GM21515 (cell line): ENCODE measurements at regions not wholly inside any gene's neighbourhood (a gene's known extent, or its start where the extent isn't known, plus 50 kb on each side); places are given as distances from the start of the nearest gene placed in this dataset.

ENCODE experiments used
- ATAC-seq: cut with Tn5 transposase; IDR thresholded peaks from one replicate; pipeline ENCODE4 v1.9.1; 2021; ENCODE audit not compliant: unreplicated experiment

DNA sequence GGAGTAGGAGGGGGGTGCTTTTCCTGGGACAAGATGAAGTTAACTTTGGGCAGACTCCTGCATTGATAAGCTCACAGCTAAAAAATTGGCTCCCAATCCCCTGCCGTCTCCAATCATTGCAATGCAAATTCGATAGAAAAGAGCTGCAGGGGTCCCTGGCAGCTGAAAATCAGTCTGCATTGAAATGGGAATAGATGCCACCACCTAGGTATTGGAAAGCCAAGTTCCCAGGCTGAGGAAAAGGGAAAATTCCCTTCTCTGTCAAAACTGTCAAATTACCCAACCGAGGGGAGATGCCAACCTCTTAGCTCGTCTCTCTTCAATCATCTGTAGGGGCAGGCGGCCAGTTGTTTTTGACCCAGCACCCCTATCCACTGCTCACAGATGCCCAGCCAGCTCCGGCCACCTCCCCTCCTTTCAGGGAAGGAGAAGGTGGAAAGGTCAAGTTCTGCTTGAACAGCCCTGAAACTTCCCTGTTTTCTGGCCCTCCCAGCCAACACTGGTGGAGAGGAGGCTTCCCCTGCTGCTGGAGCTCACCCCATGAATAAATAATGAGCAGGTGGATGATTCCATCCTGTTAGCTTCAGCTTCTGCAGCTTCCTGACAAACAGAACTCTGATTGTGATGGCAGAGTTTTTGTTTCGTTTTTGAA, 916.3 kb downstream of the TBC1D22A start:
- ATAC-seq: no peak

DNA sequence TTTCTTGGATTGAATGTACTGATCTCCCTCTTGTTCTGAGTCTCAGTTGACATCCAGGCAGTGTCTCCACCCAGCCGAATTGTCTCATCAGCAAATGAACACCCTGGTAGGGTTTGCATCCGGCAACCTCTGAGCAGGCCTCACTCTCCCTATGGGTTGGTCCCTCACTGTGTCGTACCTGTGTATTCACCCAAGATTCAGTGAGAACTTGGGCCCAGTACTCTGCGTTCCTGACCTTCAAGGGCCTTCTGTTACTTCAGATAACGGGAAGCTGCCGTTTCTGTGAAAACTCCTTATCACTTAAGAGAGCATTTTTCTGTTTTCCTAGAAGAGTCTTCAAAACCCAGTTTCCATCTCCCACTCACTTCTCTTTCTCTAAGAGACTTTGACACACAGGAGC, 915.6 kb downstream of the TBC1D22A start:
- ATAC-seq: no peak

DNA sequence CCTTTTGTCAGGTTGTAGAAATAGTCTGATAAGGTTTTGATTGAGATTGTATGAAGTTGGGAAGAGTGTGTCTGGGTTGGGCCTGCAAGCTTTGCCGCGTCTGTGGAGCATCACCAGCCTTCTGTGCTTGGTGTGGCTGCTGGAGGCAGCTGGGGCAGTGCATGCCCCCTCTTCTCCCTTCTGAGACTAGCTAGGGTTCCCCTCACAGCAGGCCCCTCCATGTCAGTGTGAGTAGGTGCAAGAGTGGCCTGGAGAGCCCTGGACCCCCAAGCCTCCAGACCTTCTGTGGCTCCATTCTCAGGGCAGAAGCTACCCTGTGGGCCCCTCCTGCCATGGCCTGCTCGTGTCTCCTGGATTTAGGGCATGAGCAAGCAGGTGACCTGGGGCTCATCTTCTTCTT, 914.2 kb downstream of the TBC1D22A start:
- no peak for ATAC-seq

DNA sequence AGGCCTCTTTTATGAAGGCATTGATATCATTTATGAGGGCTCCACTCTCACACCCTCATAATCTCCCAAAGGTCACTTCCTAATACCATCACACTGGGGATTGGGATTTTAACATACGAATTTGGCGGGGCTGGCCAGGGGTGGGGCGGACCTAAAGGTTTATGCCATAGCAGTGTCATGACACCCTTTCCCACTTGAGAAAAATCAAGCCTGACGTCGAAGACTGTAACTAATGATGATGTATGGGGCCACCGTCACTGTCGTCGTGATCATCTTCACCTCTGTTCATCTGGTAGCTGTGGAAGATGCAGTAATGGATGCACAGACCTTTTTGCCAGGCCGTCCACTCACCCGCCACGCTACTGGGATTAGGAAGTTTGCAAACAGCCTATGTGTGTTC, 912.1 kb downstream of the TBC1D22A start:
- no peak for ATAC-seq

DNA sequence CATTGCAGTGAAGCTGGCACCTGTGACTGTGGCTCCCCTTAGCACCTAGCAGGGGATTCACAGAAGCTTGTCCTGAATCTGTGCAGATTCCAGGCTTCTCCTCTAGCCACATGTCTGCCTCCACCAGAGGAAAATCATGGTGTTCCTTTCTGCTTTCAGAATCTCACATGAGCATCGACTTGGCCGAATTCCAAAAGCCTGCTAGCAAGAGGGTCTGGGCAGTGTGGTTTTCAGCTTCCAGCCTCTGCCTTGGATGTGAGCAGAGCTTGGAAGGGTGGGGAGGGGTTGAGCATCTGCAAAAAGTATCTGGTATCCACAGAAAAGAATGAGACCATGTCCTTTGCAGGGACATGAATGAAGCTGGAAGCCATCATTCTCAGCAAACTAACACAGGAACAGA, 911.1 kb downstream of the TBC1D22A start:
- no peak for ATAC-seq

DNA sequence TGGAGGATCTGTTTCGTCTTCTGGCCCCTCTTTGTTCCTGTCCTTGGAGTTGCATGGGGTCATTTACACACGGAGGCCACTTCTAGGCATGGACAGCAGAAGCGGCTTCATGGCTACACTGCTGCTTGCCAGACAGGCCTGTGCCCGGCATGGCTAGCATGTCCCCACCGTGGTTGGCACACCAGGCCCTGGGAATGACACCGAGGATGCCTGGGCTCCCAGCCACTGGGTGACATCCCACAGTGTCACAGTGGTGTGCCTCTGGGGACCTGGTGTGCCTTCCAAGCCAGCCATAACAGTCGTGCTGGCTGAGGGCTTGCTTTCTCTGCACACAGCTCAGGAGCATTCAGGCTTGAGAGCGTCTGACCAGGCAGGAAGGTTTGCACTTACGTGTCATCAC, 910.1 kb downstream of the TBC1D22A start:
- no peak for ATAC-seq

DNA sequence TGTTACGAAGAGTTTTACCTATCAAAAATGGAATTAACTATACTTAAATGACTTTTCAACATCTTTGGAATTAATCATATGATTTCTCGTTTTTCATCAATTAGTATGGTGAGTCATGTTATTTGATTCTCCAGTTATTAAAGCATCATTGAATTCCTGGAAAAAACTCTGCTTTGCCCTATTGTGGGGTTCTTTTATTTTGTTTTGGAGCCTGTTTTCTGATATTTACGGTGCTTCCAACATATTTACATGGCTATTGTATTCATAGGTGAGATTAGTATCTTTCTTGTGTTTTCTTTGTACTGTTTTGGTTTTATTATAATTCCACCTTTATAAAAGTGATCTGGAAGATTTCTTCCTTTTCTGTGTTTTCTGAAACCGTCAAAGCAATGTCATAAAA, 902.7 kb downstream of the TBC1D22A start:
- ATAC-seq: no peak

DNA sequence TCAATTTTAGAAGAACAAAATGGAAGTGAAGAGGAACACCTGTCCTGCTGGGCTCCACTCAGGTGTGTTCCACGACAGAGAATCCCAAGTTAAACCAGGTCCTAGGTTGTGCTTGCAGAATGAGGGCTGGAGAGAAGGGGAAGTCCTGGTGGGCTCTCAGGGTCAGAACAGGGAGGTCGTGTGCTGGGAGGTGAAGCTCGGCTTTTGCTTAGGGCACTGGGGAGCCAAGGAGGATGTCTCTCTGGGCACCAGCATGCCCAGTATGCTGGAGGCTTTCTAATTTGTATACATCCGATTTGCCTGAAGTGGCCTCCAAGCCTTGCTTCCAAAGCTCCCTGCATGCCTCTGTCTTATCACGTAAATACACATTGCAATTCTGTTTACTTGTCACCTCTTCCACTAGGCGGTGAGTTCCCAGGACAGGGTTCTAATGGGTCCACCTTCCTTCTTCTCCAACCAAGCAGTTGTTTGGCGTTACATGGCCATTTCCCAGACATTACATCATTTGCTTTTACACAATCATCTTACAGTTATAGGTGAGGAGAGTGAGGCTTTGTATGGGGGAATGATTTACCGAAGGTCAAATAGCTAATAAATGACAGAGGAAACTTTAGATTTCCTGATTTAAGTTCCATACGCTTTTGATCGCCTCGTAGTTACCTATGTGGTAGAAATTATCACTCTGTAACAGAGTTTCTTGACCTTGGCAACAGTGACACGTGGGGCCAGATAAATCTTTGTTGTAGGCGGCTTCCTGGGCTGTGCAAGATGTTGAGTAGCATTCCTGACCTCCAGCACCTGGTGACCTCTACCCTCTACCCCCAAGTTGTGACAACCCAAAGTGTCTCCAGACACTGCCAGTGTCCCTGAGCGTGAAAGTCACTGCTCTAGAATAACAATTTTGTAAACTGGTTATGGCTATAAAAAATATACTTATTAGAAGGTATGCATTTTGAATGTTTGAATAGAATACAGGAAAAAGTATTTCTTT, 901.5 kb downstream of the TBC1D22A start:
- no peak for ATAC-seq

DNA sequence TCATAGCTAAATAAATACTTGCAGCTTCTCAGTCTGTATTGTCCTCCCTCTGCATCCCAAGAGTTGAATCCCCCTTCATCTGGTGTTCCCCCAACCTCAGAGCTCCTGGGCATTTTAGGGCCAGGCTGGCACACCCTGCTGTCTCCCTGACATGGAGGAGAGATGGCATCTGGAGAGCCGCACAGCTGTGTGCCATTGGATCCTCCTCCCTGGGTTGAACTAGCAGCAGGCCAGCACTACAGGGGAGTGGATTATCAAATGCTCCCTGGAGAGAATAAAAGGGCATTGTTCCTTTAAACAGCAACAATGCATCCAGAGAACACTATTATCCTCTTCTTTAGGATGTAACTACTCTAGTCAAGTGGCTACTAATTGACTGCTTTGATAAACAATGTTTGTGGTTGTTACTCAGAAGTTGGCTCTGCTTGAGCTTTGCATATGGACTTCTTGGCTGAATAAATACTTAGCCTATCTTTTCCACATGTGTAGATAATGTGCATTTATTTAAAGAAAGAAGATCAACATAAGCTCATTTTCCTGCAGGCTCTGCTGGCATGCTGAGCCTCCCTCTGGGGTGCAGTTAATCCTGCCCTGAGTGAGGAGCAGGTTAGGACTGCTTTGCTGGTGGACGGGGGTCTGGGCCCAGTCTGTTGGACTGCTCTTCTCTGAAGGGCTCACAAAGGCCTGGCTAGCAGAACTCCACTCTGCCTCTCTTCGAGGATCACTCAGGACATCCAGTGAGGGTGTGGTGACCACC, 897.2 kb downstream of the TBC1D22A start:
- ATAC-seq: no peak

DNA sequence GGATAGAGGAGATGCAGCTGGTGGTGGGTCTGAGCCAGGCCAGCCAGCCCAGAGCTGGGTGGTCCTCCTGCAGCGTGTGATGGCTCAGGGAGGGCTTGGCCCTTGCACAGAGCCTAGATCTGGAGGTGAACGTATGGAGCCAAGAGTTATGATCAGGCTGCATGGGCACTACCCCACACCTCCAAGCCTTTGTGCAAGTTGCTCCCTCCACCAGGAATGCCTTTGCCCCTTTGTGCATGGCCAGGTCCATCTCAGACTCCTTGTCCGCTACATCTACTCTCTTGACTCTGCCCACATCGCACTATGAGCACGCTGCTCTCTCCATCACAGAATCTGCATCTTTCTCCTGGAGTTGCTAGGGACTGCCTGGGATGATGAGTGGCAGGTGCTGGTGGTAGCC, 895.7 kb downstream of the TBC1D22A start:
- no peak for ATAC-seq

DNA sequence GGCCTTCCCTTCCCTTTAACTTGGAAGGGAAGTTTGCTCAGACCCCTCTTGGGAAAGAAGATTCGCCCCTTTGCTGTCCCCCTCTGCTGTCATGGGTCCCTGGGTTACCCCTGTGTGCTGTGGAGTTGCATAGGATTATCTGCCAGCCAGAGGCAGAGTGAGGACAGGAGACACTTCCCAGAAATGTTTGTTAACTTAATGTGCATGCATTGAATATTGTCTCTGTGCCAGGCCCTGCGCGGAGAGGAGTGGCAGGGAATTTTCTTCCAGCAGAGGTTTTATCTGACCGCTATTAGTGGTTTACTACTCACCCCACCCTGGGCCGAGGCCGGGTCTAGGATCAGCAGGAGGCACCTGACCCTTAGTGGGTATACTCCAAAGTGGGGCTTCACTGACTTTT, 894.8 kb downstream of the TBC1D22A start:
- no peak for ATAC-seq

DNA sequence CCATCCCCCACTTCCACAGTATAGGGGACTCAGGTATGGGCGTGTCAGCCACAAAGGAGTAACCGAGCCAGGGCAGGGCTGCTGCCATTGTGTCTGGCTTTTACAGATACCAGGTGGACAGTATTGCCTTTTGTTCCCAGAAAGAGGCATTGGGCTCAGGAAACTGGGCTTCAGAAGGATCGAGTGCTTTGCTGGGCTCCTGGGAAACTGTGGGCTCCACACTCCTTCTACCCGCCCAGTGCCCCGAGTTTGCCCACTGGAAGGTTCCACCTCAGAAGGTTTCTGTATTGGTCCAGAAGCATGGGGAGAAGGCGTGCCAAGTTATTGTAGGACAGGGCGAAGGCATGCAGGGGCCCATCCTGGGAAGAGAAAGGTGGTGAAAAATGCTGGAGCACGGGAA, 894.4 kb downstream of the TBC1D22A start:
- ATAC-seq: no peak

DNA sequence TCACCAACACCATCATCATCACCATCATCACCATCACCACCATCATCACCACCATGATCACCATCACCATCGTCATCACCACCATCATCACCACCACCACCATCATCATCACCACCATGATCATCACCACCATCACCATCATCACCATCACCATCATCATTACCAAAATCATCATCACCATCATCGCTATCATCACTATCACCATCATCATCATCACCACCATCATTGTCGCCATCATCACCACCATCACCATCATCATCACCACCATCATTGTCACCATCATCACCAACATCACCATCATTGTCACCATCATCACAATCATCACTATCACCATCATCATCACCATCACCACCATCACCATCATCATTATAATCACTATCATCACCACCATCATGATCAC, 893.5 kb downstream of the TBC1D22A start:
- ATAC-seq: no peak

DNA sequence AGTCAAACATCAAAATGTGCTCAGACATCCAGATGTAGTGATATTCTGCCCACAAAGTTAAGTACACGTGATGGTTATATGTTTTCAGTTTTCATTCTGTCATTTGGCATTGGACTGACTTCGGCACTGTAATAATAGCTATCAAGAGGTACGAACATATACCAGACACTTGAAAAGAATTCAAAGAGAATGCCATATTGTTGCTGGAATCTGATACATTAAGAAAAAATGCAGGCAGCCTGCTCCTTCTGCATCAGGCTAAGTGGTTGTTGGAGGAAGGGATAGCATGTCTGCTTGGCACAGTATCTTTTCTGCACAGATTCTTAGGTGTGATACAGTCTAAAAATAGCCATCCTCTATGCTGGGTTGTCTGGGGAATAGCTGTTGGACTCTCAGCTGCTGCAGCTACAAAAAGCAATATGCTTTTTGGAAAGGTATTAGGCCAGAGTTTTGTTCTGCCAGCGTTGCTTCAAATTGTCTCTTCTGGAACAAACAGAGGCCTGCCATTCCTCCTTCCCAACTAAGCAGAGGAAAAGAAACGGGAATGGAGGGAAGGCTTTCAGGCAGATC, 892.6 kb downstream of the TBC1D22A start:
- ATAC-seq: no peak

DNA sequence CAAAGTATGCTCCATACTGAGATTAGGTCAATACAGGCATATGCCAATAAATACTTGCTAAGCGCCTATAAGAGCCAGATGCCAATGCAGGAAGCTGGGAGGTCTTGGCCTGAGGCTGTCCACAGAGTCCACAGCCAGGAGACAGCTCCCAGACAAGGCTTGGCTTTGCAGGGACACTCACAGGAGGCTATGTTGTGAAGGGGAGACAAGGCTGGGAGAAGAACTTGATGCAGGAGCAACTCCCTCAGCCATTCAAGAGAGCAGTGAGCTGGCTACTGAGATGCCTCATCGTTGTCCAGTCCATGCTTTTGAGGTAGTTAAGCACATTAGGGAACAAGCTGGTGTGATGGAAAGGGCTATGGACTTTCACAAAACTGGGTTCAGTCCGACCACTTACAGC, 891.5 kb downstream of the TBC1D22A start:
- ATAC-seq: no peak

DNA sequence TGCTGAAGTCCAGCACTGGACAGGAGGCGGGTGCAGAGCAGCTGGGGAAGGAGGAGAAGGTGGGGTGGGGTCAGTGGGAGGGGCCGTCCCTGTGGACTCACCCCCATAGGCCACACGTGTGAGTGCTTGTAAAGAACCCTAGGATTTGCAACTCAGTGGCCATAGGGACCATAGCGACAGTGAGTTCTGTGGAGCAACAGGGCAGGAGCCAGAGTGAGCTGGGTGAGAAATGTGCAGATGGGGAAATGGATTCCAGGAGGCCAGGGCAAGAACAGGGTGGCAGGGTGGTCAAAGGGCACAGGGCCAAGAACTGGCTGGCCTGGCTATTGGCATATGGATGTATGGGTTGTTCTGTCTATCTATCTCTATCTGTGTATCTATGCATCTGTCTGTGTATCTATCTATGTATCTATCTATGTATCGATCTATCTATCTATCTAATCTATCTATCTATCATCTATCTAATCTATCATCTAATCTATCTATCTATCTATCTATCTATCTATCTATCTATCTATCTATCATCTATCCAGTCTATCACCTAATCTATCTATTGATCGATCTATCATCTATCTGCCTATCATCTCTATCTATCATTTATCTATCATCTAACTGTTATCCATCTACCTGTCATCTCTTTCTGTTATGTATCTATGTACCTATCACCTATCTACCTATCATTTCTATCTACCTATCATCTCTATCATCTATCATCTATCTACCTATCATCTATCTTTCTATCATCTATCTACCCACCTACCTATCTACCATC, 889.0 kb downstream of the TBC1D22A start:
- no peak for ATAC-seq

DNA sequence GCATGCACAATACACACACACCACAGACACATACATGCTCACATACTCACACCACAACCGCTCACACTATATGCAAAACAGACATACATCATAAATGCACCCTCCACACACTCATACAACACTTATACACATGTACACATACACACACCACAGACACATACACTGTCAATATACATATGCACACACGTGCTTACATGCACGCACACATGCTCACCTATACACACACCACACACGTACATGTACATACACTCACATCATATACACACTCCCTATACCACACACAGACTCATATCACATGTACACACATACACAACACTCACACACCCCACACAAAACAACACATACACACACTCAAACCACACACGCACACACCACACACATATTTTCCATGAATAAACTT, 885.3 kb downstream of the TBC1D22A start:
- ATAC-seq: no peak

DNA sequence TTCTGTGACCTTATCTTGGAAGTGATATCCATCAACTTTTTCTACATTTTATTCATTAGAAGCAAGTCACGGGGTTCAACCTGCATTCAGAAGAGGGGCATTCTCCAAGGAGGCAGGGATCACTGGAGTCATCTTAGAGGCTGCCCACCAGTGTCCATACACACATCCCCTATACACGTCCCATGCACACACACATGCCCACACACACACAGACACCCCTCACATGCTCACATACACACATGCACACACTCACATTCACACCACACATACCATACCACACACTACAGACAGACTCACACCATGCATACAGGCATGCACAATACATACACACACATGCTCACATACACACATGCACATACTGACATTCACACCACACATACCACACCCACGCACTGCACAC, 884.7 kb downstream of the TBC1D22A start:
- ATAC-seq: no peak

DNA sequence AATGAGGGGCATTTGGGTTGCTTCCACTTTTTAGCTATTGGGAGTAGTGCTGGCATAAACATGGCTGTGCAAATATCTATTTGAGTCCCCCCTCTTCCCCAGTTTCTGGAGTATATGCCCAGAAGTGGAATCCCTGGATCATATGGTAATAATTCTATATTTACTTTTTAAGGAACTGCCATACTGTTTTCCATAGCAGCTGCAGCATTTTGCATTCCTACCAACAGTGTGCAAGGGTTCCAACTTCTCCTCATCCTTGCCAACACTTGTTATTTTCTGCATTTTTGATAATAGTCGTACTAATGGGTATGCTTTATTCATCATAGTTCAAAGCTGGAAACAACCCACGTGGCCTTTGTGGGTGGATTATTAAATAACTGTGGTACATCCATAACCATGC, 883.5 kb downstream of the TBC1D22A start:
- no peak for ATAC-seq

DNA sequence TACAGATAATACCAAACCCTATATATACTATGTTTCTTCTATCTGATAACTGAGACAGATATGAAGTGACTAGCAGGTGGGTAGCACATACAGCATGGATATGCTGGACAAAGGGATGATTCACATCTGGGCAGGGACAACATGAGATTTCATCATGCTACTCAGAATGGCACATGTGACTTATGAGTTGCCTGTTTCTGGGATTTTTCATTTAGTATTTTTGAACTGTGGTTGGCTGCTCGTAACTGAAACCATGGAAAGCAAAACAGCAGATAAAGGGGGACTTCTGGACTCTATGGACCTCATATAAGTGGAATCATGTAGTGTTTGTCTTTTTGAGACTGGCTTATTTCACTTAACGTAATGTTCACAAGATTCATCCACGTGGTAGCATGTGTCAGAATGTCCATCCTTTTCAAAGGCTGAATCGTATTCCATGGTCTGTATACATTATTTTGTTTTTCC, 883.0 kb downstream of the TBC1D22A start:
- ATAC-seq: no peak
